ENCODE measurements at regions not wholly inside any gene's neighbourhood (a gene's known extent, or its start where the extent isn't known, plus 50 kb on each side); places are given as distances from the start of the nearest gene placed in this dataset.

GRCh38 chr3:180282386-180282785 lies 245.6 kb upstream of the PEX5L start:
- RAD21 ChIA-PET (ENCODE audit: unreplicated experiment): no interaction called here
- intact Hi-C loops (cut with micrococcal nuclease; ENCODE audit: unreplicated experiment) (no loop called here), in situ Hi-C loops (cut with MboI) (no loop called here)
- no peaks in the 10 kb centered on the region for H3K36me3 ChIP-seq (ENCODE audit: control insufficient read depth in 2 of 2, insufficient read depth in 2 of 2, low read length in 1 of 2)
- ATAC-seq: no peak
- no peak overlapping the region for H2AFZ ChIP-seq (ENCODE audit: control insufficient read depth, low read depth, low read length)
- H3K4me1 ChIP-seq (ENCODE audit: control insufficient read depth, insufficient read depth, low read length): peaks cover 17% of the 10 kb centered on the region
- no peaks in the 10 kb centered on the region for H3K27me3 ChIP-seq (replicated peaks in 1 of 2; ENCODE audit: control insufficient read depth in 2 of 2, insufficient read depth in 2 of 2, low read length in 1 of 2)
- no peaks in the 10 kb centered on the region for H3K9me3 ChIP-seq (replicated peaks; ENCODE audit: control insufficient read depth, insufficient read depth, low read length)
- no peak overlapping the region for H3K4me3 ChIP-seq
- no peak for DNase-seq (ENCODE audit: low read depth, low spot score)
- H4K20me1 ChIP-seq (ENCODE audit: control insufficient read depth, insufficient read depth): no peaks in the 10 kb centered on the region
- H3K27ac ChIP-seq (ENCODE audit: control insufficient read depth, insufficient read depth): no peak overlapping the region
- CTCF ChIA-PET: interaction anchor here (1.3 kb wide), 1 partner anchor 10 kb away, joined by 3 read pairs; no protein-coding TSS in a partner anchor
- SMC1A ChIA-PET (ENCODE audit: uncharacterized antibody, unreplicated experiment): interaction anchor here (0.7 to 1.6 kb wide), 8 partner anchors 15 to 430 kb away, joined by 3 to 4 read pairs (median 3); no protein-coding TSS in a partner anchor
- H3K79me2 ChIP-seq (ENCODE audit: control insufficient read depth, insufficient read depth, low read length): no peaks in the 10 kb centered on the region
- no TSS peak for BruUV-seq (replicated peaks)
- TF ChIP-seq PAX8 (IDR thresholded peaks at IDR 0.05) (no peak), LARP7 (IDR thresholded peaks at IDR 0.05) (no peak), SP1 (IDR thresholded peaks at IDR 0.05; ENCODE audit: low read depth, low read length) (no peak), REST (IDR thresholded peaks at IDR 0.05; ENCODE audit: low read depth, low read length) (no peak), MEF2B (IDR thresholded peaks at IDR 0.05; ENCODE audit: partially characterized antibody, poor library complexity, severe bottlenecking) (no peak), IKZF1 (conservative IDR thresholded peaks at IDR 0.05) (no peak), ASH2L (IDR thresholded peaks at IDR 0.05; ENCODE audit: borderline replicate concordance, low read depth) (no peak), TBL1XR1 (IDR thresholded peaks at IDR 0.05; ENCODE audit: low read depth, low read length) (no peak), EGR1 (IDR thresholded peaks at IDR 0.05; ENCODE audit: borderline replicate concordance in 1 of 2, low read depth in 2 of 2, low read length in 2 of 2) (no peak), IRF4 (IDR thresholded peaks at IDR 0.05; ENCODE audit: low read depth, low read length) (no peak), WRNIP1 (IDR thresholded peaks at IDR 0.05; ENCODE audit: borderline replicate concordance, low read depth, low read length) (no peak), POLR2A (IDR thresholded peaks at IDR 0.05; ENCODE audit: low read depth, low read length) (no peak), MAX (IDR thresholded peaks at IDR 0.05; ENCODE audit: low read depth, low read length) (no peak), HCFC1 (IDR thresholded peaks at IDR 0.05; ENCODE audit: low read length) (no peak)
- POLR2A ChIA-PET: interaction anchor here (1.4 kb wide), 1 partner anchor 9 kb away, joined by 5 read pairs; no protein-coding TSS in a partner anchor
- no peak overlapping the region for H3K9ac ChIP-seq (ENCODE audit: control insufficient read depth, insufficient read depth, low read length)
- no peak for FAIRE-seq
- H3K4me2 ChIP-seq (ENCODE audit: control insufficient read depth, insufficient read depth): no peak overlapping the region

Data from GM12878 (cell line).